AG10803 (cell line): ENCODE measurements at regions not wholly inside any gene's neighbourhood (a gene's known extent, or its start where the extent isn't known, plus 50 kb on each side); places are given as distances from the start of the nearest gene placed in this dataset.

Experiments
- DNase-seq: peaks from one replicate; pipeline ENCODE4 v3.0.0; 2010; ENCODE audit warnings: low read depth
- H3K4me3 ChIP-seq: 2 replicates; pipeline ENCODE4 v1.5.1; 2011; ENCODE audit warnings: mild to moderate bottlenecking, low read length, control low read depth
- TF ChIP-seq, protein P1 (sequence below): conservative IDR thresholded peaks from 2 replicates; pipeline ENCODE4 v1.5.1; 2011; ENCODE audit warnings: mild to moderate bottlenecking, low read length, control low read depth, inconsistent platforms

DNA sequence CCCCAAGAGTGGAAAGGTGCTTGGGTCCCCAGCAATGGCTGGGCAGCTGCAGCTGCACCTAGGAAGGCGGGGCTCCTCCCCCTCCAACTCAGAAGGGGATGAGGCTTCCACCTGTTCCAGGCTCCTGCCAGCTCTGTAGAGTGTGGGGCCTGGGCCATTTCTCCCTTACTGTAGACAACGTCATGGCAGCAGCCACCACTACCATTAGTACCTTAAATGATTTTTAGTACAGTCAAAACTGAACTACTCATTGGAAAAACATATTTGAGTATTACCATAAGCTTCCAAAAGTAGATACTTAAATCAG lies 1274.2 kb upstream of the GBE1 start:
- DNase-seq: no peak
- TF ChIP-seq, protein P1, sequence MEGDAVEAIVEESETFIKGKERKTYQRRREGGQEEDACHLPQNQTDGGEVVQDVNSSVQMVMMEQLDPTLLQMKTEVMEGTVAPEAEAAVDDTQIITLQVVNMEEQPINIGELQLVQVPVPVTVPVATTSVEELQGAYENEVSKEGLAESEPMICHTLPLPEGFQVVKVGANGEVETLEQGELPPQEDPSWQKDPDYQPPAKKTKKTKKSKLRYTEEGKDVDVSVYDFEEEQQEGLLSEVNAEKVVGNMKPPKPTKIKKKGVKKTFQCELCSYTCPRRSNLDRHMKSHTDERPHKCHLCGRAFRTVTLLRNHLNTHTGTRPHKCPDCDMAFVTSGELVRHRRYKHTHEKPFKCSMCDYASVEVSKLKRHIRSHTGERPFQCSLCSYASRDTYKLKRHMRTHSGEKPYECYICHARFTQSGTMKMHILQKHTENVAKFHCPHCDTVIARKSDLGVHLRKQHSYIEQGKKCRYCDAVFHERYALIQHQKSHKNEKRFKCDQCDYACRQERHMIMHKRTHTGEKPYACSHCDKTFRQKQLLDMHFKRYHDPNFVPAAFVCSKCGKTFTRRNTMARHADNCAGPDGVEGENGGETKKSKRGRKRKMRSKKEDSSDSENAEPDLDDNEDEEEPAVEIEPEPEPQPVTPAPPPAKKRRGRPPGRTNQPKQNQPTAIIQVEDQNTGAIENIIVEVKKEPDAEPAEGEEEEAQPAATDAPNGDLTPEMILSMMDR: no peak

DNA sequence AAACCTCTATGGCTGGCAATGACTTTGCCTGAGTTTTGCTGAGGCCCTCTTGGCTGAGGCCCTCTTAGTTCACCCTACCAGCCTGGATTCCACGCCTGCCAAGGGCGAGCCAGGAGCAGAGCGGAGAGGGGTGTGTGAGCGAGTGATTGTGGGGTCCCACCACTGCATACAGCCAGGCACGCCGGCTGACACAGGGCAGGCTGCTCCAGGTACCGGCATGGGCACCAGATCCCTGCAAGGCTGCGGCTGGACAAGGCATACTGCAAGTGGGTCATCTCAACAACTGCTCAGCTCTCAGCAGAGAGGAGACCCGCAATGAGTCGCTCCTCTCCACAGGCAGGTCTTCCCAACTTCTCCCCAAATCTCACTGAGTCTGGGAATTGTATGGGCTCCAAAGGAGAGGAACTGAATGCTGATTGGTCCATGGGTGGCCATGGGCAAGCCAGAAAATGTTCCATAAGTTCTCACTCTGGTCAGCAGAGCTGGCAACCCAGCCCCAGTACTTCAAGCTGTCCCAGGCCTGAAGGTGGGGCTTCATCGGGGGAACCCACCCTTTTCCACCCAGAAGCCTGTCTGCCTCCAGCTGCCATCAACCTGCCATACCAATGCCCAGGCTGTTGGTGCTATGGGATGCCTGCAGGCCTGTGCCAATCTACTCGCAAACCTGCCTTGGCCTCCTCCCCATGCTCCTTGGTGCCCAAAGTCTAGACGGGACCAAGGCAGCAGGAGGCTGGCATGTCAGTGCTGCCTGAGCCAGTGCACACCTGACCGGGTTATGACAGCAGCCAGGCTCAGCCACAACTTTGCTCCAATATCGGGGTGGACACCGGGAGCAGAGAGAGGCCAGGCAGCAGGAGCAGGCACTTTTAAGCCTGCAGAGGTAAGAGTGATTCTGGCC lies 1273.6 kb upstream of the GBE1 start:
- DNase-seq: no peak
- TF ChIP-seq, protein P1: no peak
- H3K4me3 ChIP-seq: no peak overlapping the region

More for the DNA sequence above, 1274.2 kb upstream of the GBE1 start:
- H3K4me3 ChIP-seq: no peak overlapping the region

GRCh38 chr3:83033133-83033532 lies 1271.7 kb upstream of the GBE1 start:
- no peak overlapping the region for H3K4me3 ChIP-seq
- DNase-seq: no peak
- TF ChIP-seq, protein P1: no peak

GRCh38 chr3:83023086-83023485 lies 1261.6 kb upstream of the GBE1 start:
- no peak for DNase-seq
- no peak overlapping the region for H3K4me3 ChIP-seq
- TF ChIP-seq, protein P1: no peak

DNA sequence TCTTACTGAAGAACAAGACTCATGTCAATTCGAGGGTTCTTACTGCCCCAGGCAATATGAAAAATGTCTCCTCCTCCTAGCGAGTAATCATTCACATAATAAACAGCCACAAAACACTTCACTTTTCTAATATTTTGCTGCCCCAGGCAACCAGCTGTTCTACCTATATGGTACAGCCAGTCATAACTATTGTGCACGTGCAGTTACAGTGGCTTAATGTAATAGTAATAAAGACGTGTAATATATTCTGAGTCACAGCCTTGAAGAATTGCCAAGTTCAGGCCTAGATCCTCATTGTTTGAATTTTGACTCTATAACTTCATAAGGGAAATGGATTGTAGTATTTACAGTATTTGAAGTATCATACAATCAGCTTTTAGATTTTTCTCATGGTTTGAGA lies 1250.0 kb upstream of the GBE1 start:
- DNase-seq: no peak
- no peak overlapping the region for H3K4me3 ChIP-seq
- TF ChIP-seq, protein P1: no peak

DNA sequence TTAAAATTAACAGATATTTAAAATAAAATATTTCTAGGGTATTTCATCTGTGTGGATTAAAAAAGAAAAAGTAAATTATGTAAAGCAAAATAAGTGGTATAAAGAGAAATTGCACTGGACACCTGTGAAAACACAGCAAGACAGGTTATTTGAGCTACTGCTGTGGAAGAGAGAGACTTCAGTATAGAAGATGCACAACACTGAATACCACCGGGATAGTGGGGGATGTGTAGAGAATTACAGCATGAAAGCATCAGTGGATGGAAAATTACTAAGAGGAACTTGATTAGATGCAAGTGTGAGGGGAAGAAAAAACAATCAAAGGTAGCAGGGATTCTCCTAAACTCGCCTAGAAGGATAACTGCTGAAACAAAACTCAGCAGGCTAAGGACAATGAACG lies 1242.5 kb upstream of the GBE1 start:
- H3K4me3 ChIP-seq: no peak overlapping the region
- TF ChIP-seq, protein P1: no peak
- no peak for DNase-seq

DNA sequence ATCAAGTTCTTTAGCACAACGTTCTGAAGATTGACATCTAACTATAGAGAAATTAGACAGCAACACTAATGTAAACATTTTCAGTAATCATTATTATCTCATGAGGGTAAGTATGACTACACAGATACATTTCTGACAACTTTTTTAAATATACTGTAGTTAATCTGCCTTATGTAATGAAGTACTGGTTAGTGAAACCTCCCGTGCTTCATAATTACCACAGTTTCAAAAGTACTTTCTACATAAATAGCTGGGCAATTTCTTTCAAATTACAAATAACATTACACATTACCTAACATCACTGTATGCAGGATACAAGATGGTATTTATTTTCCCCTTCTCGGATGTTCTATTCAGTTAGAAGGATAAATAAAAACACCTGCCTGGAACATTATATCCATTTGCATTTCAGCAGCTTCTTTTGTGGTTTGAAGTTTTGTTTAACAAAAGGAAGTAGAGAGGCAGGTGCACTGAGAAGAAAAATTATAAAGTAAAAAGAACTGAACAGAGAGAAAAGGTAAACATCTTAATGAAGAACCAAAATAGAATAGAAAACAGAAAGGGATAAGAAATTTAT lies 1241.5 kb upstream of the GBE1 start:
- DNase-seq: no peak
- no peak overlapping the region for H3K4me3 ChIP-seq
- TF ChIP-seq, protein P1: no peak
